SU-DHL-6 (cell line): ENCODE measurements at regions not wholly inside any gene's neighbourhood (a gene's known extent, or its start where the extent isn't known, plus 50 kb on each side); places are given as distances from the start of the nearest gene placed in this dataset.

Source experiments
- H2AFZ ChIP-seq: fragments of 200-600 bp; sonication (generic); 2 replicates; pipeline ENCODE4 v1.6.1; 2014; ENCODE audit warnings: low read depth, mild to moderate bottlenecking, moderate library complexity, mixed read lengths, antibody characterized with exemption, low read length; ENCODE audit not compliant: severe bottlenecking
- H3F3A ChIP-seq: fragments of 200-600 bp; shearing (Covaris generic); 2 replicates; pipeline ENCODE4 v1.6.0; 2016; ENCODE audit warnings: antibody characterized with exemption, mild to moderate bottlenecking; ENCODE audit not compliant: insufficient read depth
- H3K27ac ChIP-seq: fragments of 200-600 bp; sonication (generic); 2 replicates; pipeline ENCODE4 v1.5.1; 2016; ENCODE audit warnings: low read depth, mild to moderate bottlenecking, low read length, moderate library complexity, mixed read lengths
- H3K27me3 ChIP-seq: fragments of 200-600 bp; sonication (generic), shearing (Covaris generic); 2 replicates; pipeline ENCODE4 v1.6.0; 2014; ENCODE audit warnings: mild to moderate bottlenecking, low read length
- H3K36me3 ChIP-seq: fragments of 200-600 bp; sonication (generic); 2 replicates; pipeline ENCODE4 v1.6.1; 2014; ENCODE audit warnings: mild to moderate bottlenecking, low read length, mixed read lengths
- H3K4me2 ChIP-seq: fragments of 300-600, 200-600 bp; shearing (Covaris generic), sonication (generic); 2 replicates; pipeline ENCODE4 v1.6.0; 2014; ENCODE audit warnings: low read length, low read depth, mild to moderate bottlenecking; ENCODE audit not compliant: poor library complexity, severe bottlenecking
- H3K4me3 ChIP-seq: fragments of 200-600 bp; sonication (generic); 2 replicates; pipeline ENCODE4 v1.5.1; 2014; ENCODE audit warnings: antibody characterized with exemption, low read length, mild to moderate bottlenecking, mixed read lengths; ENCODE audit not compliant: insufficient read depth, poor library complexity, severe bottlenecking
- H3K79me2 ChIP-seq: fragments of 200-600 bp; sonication (generic); 2 replicates; pipeline ENCODE4 v1.6.1; 2014; ENCODE audit warnings: mild to moderate bottlenecking, low read length, moderate library complexity; ENCODE audit not compliant: insufficient read depth
- H3K9ac ChIP-seq: fragments of 200-600 bp; sonication (generic); 2 replicates; pipeline ENCODE4 v1.7.0; 2014; ENCODE audit warnings: mild to moderate bottlenecking, low read length
- H3K9me2 ChIP-seq: fragments of 200-600 bp; sonication (generic); replicated peaks from 2 replicates; pipeline ENCODE4 v1.6.1; 2014; ENCODE audit warnings: low read length; ENCODE audit not compliant: insufficient read depth
- H3K9me3 ChIP-seq: fragments of 200-600 bp; sonication (generic); 2 replicates; pipeline ENCODE4 v1.6.1; 2014; ENCODE audit warnings: low read length, mixed read lengths; ENCODE audit not compliant: insufficient read depth
- H4K20me1 ChIP-seq: fragments of 200-600 bp; sonication (generic); 2 replicates; pipeline ENCODE4 v1.6.1; 2014; ENCODE audit warnings: low read depth, mild to moderate bottlenecking, antibody characterized with exemption, low read length, moderate library complexity, mixed read lengths
- CTCF ChIP-seq: fragments of 200-600 bp; sonication (generic); IDR thresholded peaks from one replicate; pipeline ENCODE4 v1.5.1; 2017; ENCODE audit warnings: antibody characterized with exemption, mild to moderate bottlenecking, low read length, moderate library complexity; ENCODE audit not compliant: insufficient read depth, poor library complexity, severe bottlenecking
- EZH2phosphoT487 ChIP-seq: fragments of 200-600 bp; sonication (generic), shearing (Covaris generic); conservative IDR thresholded peaks from 2 replicates; pipeline ENCODE4 v1.6.1; 2018; ENCODE audit warnings: mild to moderate bottlenecking, antibody characterized with exemption, low read length, moderate library complexity, mixed read lengths

DNA sequence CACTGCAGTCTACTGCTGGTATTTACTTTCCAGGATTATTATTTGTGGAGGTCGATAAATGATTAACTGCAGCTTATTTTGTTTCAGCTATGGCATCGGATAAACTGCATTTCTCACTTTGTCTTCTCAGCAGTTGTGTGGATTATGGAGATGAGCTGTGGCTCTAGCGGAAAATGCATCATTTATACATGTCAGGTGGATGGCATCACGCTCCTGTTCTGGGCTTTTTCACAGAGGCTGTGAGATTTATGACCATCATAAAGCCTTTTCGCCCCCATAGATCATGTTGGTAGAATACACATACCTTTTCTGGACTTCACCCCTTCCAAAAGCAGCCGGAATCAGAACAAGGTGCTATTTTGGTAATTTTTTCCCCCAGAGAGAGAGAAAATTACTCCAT, 118.8 kb upstream of the MAGEB18 start:
- Histone ChIP-seq H3K9me2 (no peaks in the 10 kb centered on the region), H3K27me3 (no peaks in the 10 kb centered on the region), H3K4me3 (no peak overlapping the region), H4K20me1 (no peaks in the 10 kb centered on the region), H3K79me2 (no peaks in the 10 kb centered on the region), H3K4me2 (no peak overlapping the region), H3K9ac (no peak overlapping the region), H3K9me3 (no peaks in the 10 kb centered on the region), H3K36me3 (no peaks in the 10 kb centered on the region), H2AFZ (no peak overlapping the region), H3F3A (no peaks in the 10 kb centered on the region), H3K27ac (no peak overlapping the region)
- TF ChIP-seq EZH2phosphoT487 (no peak), CTCF (no peak)

DNA sequence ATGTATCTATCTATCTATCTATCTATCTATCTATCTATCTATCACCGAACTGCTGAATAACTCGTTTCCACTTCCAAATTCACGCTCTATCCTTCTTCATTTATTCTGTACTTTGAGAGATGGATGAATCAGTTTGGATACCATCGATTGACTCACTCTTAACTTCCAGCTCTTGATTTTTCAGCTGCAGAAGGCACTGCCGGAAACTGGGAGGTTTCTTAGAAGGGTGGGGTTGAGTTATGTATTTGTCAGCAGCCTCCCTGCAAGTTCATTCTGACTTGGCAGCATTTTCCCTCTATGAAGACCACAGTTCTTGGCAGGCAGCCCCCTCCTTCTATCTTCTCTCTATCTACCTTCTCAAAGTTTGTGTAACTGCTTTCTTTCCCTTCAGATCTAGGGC, 112.0 kb upstream of the MAGEB18 start:
- Histone ChIP-seq H3K4me3 (no peak overlapping the region), H4K20me1 (no peaks in the 10 kb centered on the region), H3K9me3 (no peaks in the 10 kb centered on the region), H3F3A (no peaks in the 10 kb centered on the region), H3K4me2 (no peak overlapping the region), H3K36me3 (no peaks in the 10 kb centered on the region), H3K79me2 (no peaks in the 10 kb centered on the region), H3K9ac (no peak overlapping the region), H3K27ac (no peak overlapping the region), H3K27me3 (no peaks in the 10 kb centered on the region), H3K9me2 (no peaks in the 10 kb centered on the region), H2AFZ (no peak overlapping the region)
- TF ChIP-seq CTCF = no peak
- no peak for TF ChIP-seq EZH2phosphoT487

- H3K9ac ChIP-seq = no peak overlapping the region
- no peaks in the 10 kb centered on the region for H3K36me3 ChIP-seq
- no peaks in the 10 kb centered on the region for H3K9me2 ChIP-seq
- H3K4me2 ChIP-seq = no peak overlapping the region
- no peaks in the 10 kb centered on the region for H3K27me3 ChIP-seq
- no peaks in the 10 kb centered on the region for H3K79me2 ChIP-seq
- H3K27ac ChIP-seq = no peak overlapping the region
- no peak overlapping the region for H2AFZ ChIP-seq
- H4K20me1 ChIP-seq = no peaks in the 10 kb centered on the region
- H3K4me3 ChIP-seq = no peak overlapping the region
- H3F3A ChIP-seq = no peaks in the 10 kb centered on the region
- H3K9me3 ChIP-seq = no peaks in the 10 kb centered on the region
- TF ChIP-seq EZH2phosphoT487 = no peak
- no peak for TF ChIP-seq CTCF
These were observed 105.8 kb upstream of the MAGEB18 start for GRCh38 chrX:26032111-26032912.
